HG03095 (cell line): ENCODE measurements at regions not wholly inside any gene's neighbourhood (a gene's known extent, or its start where the extent isn't known, plus 50 kb on each side); places are given as distances from the start of the nearest gene placed in this dataset.
"Not testable (repeated sequence)": the region's sequence is repeated elsewhere in the genome, so short reads cannot be mapped to it uniquely, and the experiment has no call there.

ENCODE experiments used
- ATAC-seq: cut with Tn5 transposase; IDR thresholded peaks from one replicate; pipeline ENCODE4 v1.9.1; 2021; ENCODE audit warnings: moderate library complexity; ENCODE audit not compliant: unreplicated experiment

DNA sequence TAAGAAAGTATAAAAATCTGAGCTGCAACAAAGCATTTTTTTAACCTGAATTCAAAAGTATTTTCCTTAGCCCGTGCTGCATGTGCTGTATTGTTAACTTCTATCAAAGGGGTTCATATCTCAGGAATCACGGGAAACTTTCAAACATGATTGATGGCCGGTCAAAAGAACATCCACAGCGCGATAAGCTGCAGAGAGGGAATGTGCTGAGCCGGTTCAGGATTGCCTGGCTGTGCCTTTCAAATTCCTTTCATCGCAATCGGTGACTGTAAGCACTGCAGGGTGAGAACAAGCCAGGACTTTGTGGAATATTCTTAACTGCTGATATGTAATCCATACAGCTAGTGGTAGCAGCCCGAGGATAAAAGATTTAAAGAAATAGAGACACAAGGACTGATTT, 210.9 kb upstream of the NOCT start:
- no peak for ATAC-seq

DNA sequence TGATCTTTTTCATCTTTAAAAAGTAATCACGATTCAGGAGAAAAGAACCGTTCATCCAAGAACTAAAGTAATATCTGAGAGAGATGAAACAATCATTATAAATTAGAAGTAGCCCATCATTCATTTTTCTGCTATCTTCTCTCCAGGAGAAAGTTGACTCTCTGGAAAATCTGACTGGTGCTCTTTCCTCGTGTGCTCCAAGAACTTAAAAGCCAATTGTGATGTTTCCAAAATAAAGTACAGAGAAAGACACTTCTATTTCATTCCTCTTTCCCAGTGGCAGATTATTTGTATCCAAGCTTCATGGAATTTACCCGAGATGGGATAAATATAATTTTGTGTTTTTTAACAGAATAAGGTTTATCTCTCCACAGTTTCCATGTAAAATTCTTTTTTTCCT, 212.5 kb upstream of the NOCT start:
- no peak for ATAC-seq

DNA sequence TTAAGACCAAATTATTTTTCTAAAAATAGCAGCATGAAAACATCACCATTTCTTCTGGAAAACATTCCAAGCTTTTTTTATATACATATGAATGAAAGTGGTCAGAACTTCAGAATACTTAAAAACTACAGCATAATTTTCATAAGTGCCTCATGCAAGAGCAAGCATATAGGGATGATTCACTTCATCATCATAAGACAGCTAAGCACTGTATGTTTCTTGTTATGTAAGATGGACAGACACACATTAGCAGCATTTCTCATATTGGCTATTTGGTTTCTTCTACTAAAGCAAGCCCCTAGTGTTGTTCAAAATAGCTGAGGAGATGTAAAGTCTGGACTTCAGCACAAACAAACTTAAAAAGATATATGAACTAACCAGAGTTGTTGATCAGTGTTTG, 213.1 kb upstream of the NOCT start:
- no peak for ATAC-seq

DNA sequence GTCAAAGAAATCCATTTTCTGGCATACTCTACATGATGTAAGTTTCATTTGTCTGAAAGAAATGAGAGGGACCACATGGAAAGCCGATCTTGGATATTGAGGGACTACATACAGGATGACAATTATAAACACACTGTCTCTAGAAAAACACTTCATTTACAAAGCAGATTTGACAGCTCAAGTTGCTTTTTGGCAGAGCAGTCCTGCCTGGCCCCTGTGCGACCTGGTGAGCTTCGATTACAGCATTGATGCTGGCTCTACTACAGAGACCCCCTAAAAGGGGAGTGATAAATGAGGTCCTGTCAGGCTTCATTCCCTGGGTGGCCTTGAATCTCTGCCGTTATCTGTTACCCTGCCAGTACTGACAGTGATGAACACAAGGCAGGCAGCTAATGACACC, 215.2 kb upstream of the NOCT start:
- no peak for ATAC-seq

DNA sequence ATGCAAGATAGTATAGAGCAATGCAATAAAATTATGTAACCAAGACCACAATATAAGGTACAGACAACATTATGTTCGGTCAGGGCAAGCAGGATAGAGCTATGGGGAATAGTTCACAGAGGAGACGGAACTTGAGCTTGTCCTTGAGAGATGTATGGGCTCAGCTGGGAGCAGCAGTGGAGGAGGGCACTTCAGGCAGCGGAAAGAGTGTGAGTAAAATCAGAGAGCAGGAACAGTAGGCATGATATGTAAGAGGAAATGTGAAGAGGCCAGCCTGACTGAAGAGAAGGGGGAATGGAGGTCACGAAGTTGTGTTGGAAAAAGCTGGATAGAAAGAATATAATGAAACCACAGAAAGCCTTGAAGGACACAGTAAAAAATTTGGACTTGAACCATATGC, 217.2 kb upstream of the NOCT start:
- ATAC-seq, result no peak

- ATAC-seq, result no peak
Measured at GRCh38 chr4:138797646-138798045, 217.9 kb upstream of the NOCT start.

DNA sequence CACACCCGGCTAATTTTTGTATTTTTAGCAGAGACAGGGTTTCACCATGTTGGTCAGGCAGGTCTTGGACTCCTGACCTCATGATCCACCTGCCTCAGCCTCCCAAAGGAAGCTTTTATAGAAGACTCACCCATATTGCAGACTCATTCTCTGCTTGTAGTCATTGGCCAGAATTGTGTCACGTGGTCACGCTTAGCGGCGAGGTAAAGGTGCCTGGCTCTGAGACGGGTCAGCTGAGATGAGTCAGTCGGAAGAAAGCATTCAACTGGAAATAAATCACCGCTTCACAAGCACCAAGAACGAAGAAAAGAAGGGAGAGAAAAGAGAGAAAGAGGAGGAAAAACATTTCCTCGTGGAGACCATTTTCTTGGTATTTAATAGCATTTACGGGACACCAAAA, 218.8 kb upstream of the NOCT start:
- no peak for ATAC-seq

DNA sequence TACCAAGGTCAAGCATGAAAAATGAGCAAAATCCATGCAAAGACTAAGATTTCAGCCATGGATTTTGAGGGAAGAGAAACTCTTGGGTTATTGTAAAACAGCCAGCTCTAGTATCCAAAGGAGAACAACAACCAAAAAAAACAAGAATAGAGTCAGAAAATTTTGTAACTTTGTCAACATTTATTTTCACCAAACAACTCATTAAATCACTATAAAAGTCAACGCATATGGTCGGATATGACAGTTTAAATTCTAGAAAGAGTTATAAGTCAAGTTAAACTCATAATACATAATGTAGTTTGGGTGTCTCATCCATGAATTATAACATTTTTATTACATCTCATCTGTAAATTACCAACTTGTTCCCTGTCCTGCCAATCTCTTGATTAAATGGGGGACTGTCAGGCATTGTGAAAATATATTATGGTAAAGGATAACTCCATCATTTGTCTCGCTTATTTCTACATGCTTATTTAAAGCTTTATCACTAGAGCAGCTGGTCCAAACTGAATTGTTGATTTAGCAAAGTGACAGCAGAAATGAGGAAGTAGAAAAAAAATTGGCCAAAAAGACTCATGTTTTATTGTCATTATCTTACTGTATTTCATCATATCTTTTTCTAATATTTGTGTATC, 224.8 kb upstream of the NOCT start:
- no peak for ATAC-seq

DNA sequence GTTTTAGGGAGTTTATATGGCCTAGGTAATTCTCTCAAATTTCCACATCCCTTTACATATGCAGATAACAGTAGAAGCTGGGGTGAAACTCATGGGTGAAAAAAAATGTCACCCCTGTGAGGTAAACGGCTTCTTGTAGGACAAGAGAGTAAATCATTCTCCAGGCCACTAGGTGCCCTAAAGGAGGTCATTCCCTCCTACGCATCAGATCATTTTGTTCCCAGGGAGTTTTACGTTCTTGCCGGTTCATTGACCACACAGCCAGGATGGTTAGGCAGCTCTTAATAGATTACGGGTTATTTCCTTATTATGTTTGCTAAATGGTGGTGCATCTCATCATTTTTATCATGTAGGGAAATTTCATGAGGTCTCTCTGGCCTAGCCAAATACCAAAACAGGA, 225.8 kb upstream of the NOCT start:
- ATAC-seq, result no peak

GRCh38 chr4:138788857-138789256, 226.7 kb upstream of the NOCT start:
- ATAC-seq, result no peak

DNA sequence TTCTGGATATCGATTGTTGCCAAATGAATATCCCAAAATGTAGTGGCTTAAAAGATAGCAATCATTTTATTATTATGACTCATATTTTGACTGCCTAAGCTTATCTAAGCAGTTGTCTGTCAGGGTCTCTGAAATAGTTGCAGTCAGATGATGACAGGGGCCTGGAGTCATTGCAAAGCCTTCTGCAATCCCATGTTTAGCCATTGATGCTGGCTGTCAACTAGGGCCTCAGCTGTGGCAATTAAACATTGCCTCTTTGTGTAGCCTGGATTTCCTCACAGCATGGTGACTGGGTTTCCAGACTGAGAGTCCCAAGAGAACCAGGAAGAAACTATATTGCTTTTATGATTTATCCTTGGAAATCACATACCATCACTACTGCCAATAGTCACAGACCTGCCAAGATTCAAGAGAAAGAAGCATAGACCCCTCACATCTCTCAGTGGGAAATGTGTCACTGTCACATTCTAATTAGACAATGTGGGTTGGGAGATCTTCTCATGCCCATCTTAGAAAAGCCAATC, 227.3 kb upstream of the NOCT start:
- ATAC-seq, result no peak

- not testable (repeated sequence) for ATAC-seq
Measured at GRCh38 chr4:138779761-138780160, 235.8 kb upstream of the NOCT start.

- peak; percentile 87 for ATAC-seq
Measured at GRCh38 chr4:138775890-138776289, 239.7 kb upstream of the NOCT start.

DNA sequence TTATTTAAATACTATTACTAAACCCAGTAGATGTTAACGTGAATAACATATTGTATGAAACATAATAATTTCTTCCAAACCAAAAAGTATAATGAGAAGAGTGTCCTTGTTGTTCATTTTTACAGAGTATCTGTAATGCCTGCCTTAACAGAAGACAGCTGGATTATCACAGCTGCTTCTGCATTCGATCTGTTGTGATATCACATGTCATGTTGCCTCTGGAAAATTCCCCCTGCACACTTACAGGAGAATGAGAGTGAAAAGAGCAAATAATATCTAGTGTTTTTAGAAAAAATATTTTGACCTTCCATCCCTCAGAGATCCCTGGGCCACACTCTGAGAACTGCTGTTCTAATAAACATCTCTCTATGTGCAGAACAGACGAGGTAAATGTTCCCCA, 240.1 kb upstream of the NOCT start:
- ATAC-seq, result no peak

DNA sequence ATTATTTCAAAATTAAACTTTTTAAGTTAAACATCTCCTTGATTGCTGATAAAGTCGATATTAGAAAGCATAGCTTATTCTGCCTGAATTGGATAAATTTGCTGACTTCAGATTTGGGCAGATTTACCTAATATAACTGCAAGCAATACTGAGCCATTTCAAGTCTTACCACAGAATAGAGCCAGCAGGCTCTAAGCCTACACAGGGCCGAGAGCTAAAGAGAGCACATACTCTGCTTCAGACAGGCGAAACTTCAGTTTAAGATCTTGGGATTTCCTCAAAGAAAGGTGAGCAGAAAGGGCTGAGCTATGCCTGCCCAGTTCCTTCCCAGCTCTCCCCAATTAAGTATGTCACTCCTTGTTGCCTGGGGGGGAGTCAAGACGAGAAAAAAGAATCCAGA, 240.6 kb upstream of the NOCT start:
- no peak for ATAC-seq

- not testable (repeated sequence) for ATAC-seq
Measured at GRCh38 chr4:138774125-138774524, 241.5 kb upstream of the NOCT start.

DNA sequence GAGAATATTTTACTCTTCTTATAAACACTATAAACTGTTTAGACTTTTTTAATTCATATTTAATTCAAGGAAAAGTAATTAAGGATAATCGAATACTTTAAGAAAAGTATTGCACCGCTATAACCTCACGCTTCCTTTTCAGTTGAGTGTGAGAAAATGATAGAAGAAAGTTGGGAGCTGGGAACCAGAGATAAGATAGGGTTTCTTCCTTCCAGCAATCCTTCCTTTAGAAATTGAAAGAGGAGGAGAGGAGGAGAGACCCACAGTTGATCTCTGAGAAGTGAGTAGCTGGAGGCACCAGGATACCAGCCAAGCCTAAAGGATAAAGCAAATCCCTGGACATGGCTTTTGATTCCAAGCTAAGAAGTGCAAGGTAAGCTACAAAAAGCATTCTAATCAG, 242.3 kb upstream of the NOCT start:
- no peak for ATAC-seq

GRCh38 chr4:138772366-138772765, 243.2 kb upstream of the NOCT start:
- no peak for ATAC-seq

DNA sequence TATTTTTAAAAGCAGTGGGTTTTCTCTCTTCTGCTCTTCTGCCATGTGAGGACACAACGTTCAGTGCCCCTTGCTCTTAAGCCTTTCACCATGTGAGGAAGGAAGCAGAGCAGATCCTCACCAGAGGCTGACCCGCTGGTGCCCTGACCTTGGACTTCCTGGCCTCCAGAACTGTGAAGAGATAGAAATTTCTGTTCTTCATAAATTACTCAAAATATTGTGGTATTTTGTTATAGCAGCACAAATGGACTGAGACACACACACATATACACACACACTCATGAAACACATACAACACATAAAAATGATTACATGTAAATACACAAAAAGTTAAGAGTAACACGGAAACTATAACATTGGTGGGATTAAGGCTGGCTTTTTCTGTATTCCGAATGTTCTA, 244.8 kb upstream of the NOCT start:
- no peak for ATAC-seq

- ATAC-seq, result no peak
Measured at GRCh38 chr4:138766332-138766731, 249.2 kb upstream of the NOCT start.

GRCh38 chr4:138765442-138765841, 250.1 kb upstream of the NOCT start:
- no peak for ATAC-seq

DNA sequence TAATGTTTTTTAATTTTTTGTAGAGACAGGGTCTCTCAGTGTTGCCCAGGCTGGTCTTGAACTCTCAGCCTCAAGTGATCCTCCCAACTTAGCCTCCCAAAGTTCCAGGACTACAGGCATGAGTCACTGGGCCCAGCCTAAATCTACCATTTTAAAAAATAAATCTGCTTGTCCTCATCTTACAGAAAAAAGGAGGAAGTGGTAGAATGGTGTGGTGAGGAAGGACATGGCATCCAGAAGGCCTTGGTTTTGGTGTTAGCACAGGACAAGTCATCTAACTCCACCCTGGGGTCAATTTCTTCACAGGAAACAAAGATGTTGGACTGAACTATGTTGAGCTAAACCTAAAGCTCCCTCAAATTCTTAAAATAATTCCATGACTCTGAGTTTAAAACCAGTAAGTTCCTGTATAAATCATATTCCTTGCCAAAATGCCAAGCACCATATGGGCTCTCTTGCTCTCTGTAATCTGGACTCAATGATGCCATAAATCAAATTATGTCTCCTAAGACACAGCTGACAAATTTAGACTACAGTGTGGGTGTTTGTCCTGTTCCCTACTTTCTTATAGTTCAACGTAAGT, 253.9 kb upstream of the NOCT start:
- ATAC-seq, result no peak

- ATAC-seq, result no peak
Measured at GRCh38 chr4:138759554-138759902, 256.1 kb upstream of the NOCT start.
